ENCODE measurements at regions not wholly inside any gene's neighbourhood (a gene's known extent, or its start where the extent isn't known, plus 50 kb on each side); places are given as distances from the start of the nearest gene placed in this dataset.

GRCh38 chr2:4591261-4591660 lies 887.9 kb downstream of the DCDC2C start:
- TF ChIP-seq, protein P1, sequence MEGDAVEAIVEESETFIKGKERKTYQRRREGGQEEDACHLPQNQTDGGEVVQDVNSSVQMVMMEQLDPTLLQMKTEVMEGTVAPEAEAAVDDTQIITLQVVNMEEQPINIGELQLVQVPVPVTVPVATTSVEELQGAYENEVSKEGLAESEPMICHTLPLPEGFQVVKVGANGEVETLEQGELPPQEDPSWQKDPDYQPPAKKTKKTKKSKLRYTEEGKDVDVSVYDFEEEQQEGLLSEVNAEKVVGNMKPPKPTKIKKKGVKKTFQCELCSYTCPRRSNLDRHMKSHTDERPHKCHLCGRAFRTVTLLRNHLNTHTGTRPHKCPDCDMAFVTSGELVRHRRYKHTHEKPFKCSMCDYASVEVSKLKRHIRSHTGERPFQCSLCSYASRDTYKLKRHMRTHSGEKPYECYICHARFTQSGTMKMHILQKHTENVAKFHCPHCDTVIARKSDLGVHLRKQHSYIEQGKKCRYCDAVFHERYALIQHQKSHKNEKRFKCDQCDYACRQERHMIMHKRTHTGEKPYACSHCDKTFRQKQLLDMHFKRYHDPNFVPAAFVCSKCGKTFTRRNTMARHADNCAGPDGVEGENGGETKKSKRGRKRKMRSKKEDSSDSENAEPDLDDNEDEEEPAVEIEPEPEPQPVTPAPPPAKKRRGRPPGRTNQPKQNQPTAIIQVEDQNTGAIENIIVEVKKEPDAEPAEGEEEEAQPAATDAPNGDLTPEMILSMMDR (IDR thresholded peaks at IDR 0.05): no peak
- TF ChIP-seq POLR2A (IDR thresholded peaks at IDR 0.05): no peak

All from thyroid gland (tissue), 4 donors.